Thoracic aorta (tissue), 2 donors: ENCODE measurements at regions not wholly inside any gene's neighbourhood (a gene's known extent, or its start where the extent isn't known, plus 50 kb on each side); places are given as distances from the start of the nearest gene placed in this dataset.

Experiments used
- ATAC-seq: fragments of 150-250 bp; one replicate; pipeline ENCODE4 v1.8.0; 2017; ENCODE audit warnings: low read depth; ENCODE audit not compliant: insufficient number of reproducible peaks, low FRiP score
- DNase-seq: peaks from one replicate; pipeline ENCODE4 v3.0.0-alpha.2; 2020; ENCODE audit warnings: low spot score
- H3K27ac ChIP-seq, 2 donors: fragments of 200-600 bp; sonication (generic); 1 replicate in 1 of 2; 2 replicates in 1 of 2; pipeline ENCODE4 v1.5.1; 2016; ENCODE audit warnings: mild to moderate bottlenecking in 2 of 2, moderate library complexity in 2 of 2
- H3K27me3 ChIP-seq: fragments of 200-600 bp; sonication (generic); replicated peaks from 2 replicates; pipeline ENCODE4 v1.6.0; 2016; ENCODE audit warnings: mild to moderate bottlenecking; ENCODE audit not compliant: insufficient read depth
- H3K36me3 ChIP-seq: fragments of 200-600 bp; sonication (generic); one replicate; pipeline ENCODE4 v1.5.1; 2016
- H3K4me1 ChIP-seq, 2 donors: fragments of 200-600 bp; sonication (generic); 1 replicate in 1 of 2; 2 replicates in 1 of 2; pipeline versions ENCODE4 v1.5.1 to v1.6.0; 2016; ENCODE audit warnings: low read depth in 2 of 2, mild to moderate bottlenecking in 1 of 2; ENCODE audit not compliant: control insufficient read depth in 1 of 2
- H3K4me3 ChIP-seq: fragments of 200-600 bp; sonication (generic); 2 replicates; pipeline ENCODE4 v1.5.1; 2016; ENCODE audit warnings: mild to moderate bottlenecking
- H3K9me3 ChIP-seq: fragments of 200-600 bp; sonication (generic); 2 replicates; pipeline ENCODE4 v1.5.1; 2016
- TF ChIP-seq, protein P1 (sequence below): fragments of 200-600 bp; sonication (generic); IDR thresholded peaks from one replicate; pipeline ENCODE4 v1.5.1; 2019; ENCODE audit warnings: antibody characterized with exemption

DNA sequence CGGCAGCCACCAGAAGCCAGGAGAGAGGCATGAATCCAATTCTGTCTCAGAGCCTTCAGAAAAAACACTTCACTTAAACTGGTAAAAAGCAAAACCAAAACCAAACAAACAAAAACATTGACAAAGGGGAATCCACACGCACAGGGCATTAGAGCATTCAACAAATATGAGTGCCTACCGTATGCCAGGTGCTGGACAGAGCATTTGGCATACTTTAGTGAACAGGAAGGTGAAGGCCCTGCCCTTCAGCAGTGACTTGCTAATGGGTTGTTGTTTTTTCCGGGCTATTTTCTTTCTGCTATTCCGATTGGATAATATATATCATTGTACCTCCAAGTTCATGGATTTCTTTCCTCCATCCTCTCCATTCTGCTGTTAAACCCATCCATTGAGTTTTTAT is 71.7 kb upstream of the RUFY1 start:
- TF ChIP-seq, protein P1, sequence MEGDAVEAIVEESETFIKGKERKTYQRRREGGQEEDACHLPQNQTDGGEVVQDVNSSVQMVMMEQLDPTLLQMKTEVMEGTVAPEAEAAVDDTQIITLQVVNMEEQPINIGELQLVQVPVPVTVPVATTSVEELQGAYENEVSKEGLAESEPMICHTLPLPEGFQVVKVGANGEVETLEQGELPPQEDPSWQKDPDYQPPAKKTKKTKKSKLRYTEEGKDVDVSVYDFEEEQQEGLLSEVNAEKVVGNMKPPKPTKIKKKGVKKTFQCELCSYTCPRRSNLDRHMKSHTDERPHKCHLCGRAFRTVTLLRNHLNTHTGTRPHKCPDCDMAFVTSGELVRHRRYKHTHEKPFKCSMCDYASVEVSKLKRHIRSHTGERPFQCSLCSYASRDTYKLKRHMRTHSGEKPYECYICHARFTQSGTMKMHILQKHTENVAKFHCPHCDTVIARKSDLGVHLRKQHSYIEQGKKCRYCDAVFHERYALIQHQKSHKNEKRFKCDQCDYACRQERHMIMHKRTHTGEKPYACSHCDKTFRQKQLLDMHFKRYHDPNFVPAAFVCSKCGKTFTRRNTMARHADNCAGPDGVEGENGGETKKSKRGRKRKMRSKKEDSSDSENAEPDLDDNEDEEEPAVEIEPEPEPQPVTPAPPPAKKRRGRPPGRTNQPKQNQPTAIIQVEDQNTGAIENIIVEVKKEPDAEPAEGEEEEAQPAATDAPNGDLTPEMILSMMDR: no peak
- DNase-seq (no peak), ATAC-seq (no peak)
- H3K9me3 ChIP-seq: no peaks in the 10 kb centered on the region
- H3K27me3 ChIP-seq: no peaks in the 10 kb centered on the region
- no peaks in the 10 kb centered on the region for H3K36me3 ChIP-seq
- no peaks in the 10 kb centered on the region for H3K4me1 ChIP-seq
- no peak overlapping the region for H3K27ac ChIP-seq
- no peak overlapping the region for H3K4me3 ChIP-seq

DNA sequence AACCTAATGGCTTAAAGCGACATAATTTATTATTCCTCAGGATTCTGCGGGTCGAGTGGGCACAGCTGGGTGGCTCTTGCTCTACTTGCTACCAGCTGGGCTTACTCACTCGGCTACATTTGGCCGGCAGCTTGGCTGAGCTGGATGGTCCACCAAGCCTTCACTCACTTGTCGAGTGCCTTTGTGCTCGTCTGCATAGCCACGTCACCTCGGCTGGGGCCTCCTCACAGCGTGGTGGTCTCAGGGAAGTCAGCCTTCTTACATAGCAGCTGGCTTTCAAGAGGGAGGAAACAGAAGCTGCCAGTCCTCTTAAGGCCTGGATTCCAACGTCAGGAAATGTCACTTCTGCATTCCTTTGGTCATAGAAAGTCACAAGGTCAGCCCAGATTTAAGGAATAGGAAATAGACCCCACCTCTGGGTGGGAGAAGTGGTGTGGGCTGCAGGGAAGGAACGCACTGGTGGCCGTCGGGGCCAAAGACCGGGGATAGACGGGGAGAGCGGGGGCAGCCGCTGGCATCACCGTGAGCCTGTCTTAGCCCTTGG is 75.1 kb upstream of the RUFY1 start:
- no peak overlapping the region for H3K4me3 ChIP-seq
- no peak for ATAC-seq
- H3K9me3 ChIP-seq: no peaks in the 10 kb centered on the region
- TF ChIP-seq, protein P1: no peak
- H3K27ac ChIP-seq: no peak overlapping the region
- H3K36me3 ChIP-seq: no peaks in the 10 kb centered on the region
- no peaks in the 10 kb centered on the region for H3K4me1 ChIP-seq
- no peaks in the 10 kb centered on the region for H3K27me3 ChIP-seq
- no peak for DNase-seq

DNA sequence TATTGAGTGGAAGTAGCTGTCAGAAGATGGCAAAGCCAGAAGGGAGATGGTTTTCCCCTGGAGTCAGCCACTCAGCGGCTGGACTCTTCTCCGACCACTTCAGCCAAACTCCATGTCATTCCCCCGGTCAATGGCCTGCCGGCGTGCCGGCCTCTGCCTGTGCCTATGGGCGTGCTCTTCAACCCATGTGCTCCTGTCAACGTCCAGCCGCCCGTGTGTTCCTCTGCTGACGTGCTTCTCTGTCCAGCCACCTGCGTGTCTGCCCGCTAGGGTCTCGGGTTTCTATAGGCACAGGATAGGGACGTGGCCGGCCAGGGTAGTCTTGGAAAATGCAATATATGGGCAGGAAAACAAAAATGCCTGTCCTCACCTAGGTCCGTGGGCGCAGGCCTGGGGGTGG is 77.7 kb upstream of the RUFY1 start:
- Histone ChIP-seq H3K27me3 (no peaks in the 10 kb centered on the region), H3K27ac (no peak overlapping the region), H3K36me3 (no peaks in the 10 kb centered on the region), H3K4me3 (no peak overlapping the region), H3K9me3 (no peaks in the 10 kb centered on the region), H3K4me1 (no peaks in the 10 kb centered on the region)
- ATAC-seq (no peak), DNase-seq (no peak)
- TF ChIP-seq, protein P1: no peak

DNA sequence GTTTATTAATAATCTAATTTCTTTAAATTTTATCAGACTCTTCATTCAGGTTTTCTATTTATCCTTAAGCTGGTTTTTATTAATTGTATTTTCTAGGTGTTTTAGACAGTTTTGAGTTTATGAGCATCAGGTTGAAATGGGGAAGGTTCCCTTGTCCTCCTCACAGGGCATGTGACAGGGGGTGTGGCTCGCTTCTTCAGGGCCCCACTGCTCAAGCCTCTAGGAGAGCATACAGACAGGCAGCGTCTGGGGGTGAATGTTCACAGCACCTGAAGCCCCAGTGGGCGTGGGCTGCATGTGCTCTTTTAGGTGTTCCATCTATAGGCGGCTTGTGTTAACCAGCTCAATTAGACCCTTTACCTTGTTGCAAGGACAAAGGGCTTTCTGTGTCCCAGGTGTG is 78.2 kb upstream of the RUFY1 start:
- TF ChIP-seq, protein P1: no peak
- DNase-seq (no peak), ATAC-seq (no peak)
- no peaks in the 10 kb centered on the region for H3K36me3 ChIP-seq
- H3K4me3 ChIP-seq: no peak overlapping the region
- H3K27me3 ChIP-seq: no peaks in the 10 kb centered on the region
- H3K4me1 ChIP-seq: no peaks in the 10 kb centered on the region
- H3K27ac ChIP-seq: no peak overlapping the region
- no peaks in the 10 kb centered on the region for H3K9me3 ChIP-seq

DNA sequence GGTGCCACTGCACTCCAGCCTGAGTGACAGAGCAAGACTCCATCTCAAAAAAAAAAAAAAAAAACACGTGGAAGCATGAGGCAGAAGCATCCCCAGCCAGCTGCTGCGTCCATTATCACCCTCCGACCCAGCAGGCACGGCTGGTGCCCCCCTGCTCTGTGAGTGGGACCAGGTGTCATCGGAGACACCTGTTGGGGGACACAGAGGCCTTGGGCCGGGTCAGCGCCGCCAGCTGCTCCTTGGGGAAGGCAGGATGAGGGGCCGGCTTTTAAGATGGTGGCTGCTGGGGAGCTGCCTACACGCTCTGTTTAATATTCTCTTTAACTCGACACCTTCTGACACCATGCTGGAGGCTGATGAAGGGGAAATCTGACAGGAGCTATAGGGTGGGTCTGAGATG is 80.2 kb upstream of the RUFY1 start:
- Histone ChIP-seq H3K36me3 (no peaks in the 10 kb centered on the region), H3K4me3 (no peak overlapping the region), H3K4me1 (no peaks in the 10 kb centered on the region), H3K27me3 (no peaks in the 10 kb centered on the region), H3K9me3 (no peaks in the 10 kb centered on the region), H3K27ac (no peak overlapping the region)
- DNase-seq (no peak), ATAC-seq (no peak)
- TF ChIP-seq, protein P1: no peak
